Thyroid gland (tissue), 4 donors: ENCODE measurements at regions not wholly inside any gene's neighbourhood (a gene's known extent, or its start where the extent isn't known, plus 50 kb on each side); places are given as distances from the start of the nearest gene placed in this dataset.

Source experiments
- CTCF ChIP-seq, 6 experiments: fragments of 200-600 bp in 3 of 6; fragments of 450-650 bp in 3 of 6; sonication (generic) in 3 of 6; IDR thresholded peaks; one replicate each; pipeline ENCODE4 v1.5.1; 2016 to 2019; ENCODE audit warnings: antibody characterized with exemption in 6 of 6, mild to moderate bottlenecking in 2 of 6, inconsistent platforms in 1 of 6, moderate library complexity in 1 of 6
- POLR2A ChIP-seq, 2 donors: fragments of 450-650 bp; IDR thresholded peaks; one replicate each; pipeline ENCODE4 v1.6.1; 2017; ENCODE audit warnings: antibody characterized with exemption in 2 of 2, mild to moderate bottlenecking in 2 of 2, moderate library complexity in 1 of 2

- TF ChIP-seq CTCF (IDR thresholded peaks at IDR 0.05) (no peak), POLR2A (IDR thresholded peaks at IDR 0.05) (no peak)
Measured at GRCh38 chr3:59424268-59425010, 374.6 kb upstream of the CFAP20DC start.
